ENCODE measurements at regions not wholly inside any gene's neighbourhood (a gene's known extent, or its start where the extent isn't known, plus 50 kb on each side); places are given as distances from the start of the nearest gene placed in this dataset.

GRCh38 chr10:52447931-52448353 lies 133.9 kb downstream of the DKK1 start:
- H3K4me1 ChIP-seq: peaks cover 0 to 10% (median 8%) of the 10 kb centered on the region in 10 experiments; a peak in 16 of 20 replicates

GRCh38 chr10:52450762-52451291 lies 136.7 kb downstream of the DKK1 start:
- Histone ChIP-seq H3K27ac (no peak overlapping the region), H3K4me1 (peaks cover 9 to 15% (median 13%) of the 10 kb centered on the region in 10 experiments; a peak in 18 of 20 replicates), H3K4me2 (no peak overlapping the region), H4K20me1 (no peaks in the 10 kb centered on the region), H3K4me3 (no peak overlapping the region), H3K36me3 (no peaks in the 10 kb centered on the region), H3K9ac (no peak overlapping the region), H3K27me3 (no peaks in the 10 kb centered on the region), H3K9me3 (replicated peaks in 1 of 11) (peaks cover 0 to 15% (median 0%) of the 10 kb centered on the region in 11 experiments; a peak in 5 of 22 replicates)
- no peak for TF ChIP-seq Cebpa-rat (IDR thresholded peaks at IDR 0.05)

More at GRCh38 chr10:52447931-52448353, 133.9 kb downstream of the DKK1 start:
- no peak overlapping the region for H3K9ac ChIP-seq
- peaks cover 0 to 7% (median 0%) of the 10 kb centered on the region in 11 experiments; a peak in 4 of 22 replicates for H3K9me3 ChIP-seq (replicated peaks in 1 of 11)
- no peaks in the 10 kb centered on the region for H4K20me1 ChIP-seq
- no peak overlapping the region for H3K4me2 ChIP-seq
- no peaks in the 10 kb centered on the region for H3K27me3 ChIP-seq
- TF ChIP-seq Cebpa-rat (IDR thresholded peaks at IDR 0.05): no peak
- no peaks in the 10 kb centered on the region for H3K36me3 ChIP-seq
- no peak overlapping the region for H3K4me3 ChIP-seq
- H3K27ac ChIP-seq: no peak overlapping the region

- H4K20me1 ChIP-seq: no peaks in the 10 kb centered on the region
- no peak overlapping the region for H3K27ac ChIP-seq
- H3K4me3 ChIP-seq: no peak overlapping the region
- H3K4me2 ChIP-seq: no peak overlapping the region
- H3K36me3 ChIP-seq: no peaks in the 10 kb centered on the region
- H3K4me1 ChIP-seq: peaks cover 9 to 15% (median 13%) of the 10 kb centered on the region in 10 experiments; a peak in 18 of 20 replicates
- TF ChIP-seq Cebpa-rat (IDR thresholded peaks at IDR 0.05): no peak
- H3K9me3 ChIP-seq (replicated peaks in 1 of 11): peaks cover 0 to 19% (median 0%) of the 10 kb centered on the region in 11 experiments; a peak in 6 of 22 replicates
- H3K27me3 ChIP-seq: no peaks in the 10 kb centered on the region
- no peak overlapping the region for H3K9ac ChIP-seq
Measured at GRCh38 chr10:52451817-52452216, 137.7 kb downstream of the DKK1 start.

- Histone ChIP-seq H3K4me1 (peaks cover 9 to 15% (median 13%) of the 10 kb centered on the region in 10 experiments; a peak in 18 of 20 replicates), H3K9me3 (replicated peaks in 1 of 11) (peaks cover 0 to 20% (median 2%) of the 10 kb centered on the region in 11 experiments; a peak in 7 of 22 replicates), H3K27ac (no peak overlapping the region), H3K36me3 (no peaks in the 10 kb centered on the region), H3K4me3 (no peak overlapping the region), H3K4me2 (no peak overlapping the region), H3K9ac (no peak overlapping the region), H3K27me3 (no peaks in the 10 kb centered on the region), H4K20me1 (no peaks in the 10 kb centered on the region)
- no peak for TF ChIP-seq Cebpa-rat (IDR thresholded peaks at IDR 0.05)
Measured at GRCh38 chr10:52452600-52453493, 138.8 kb downstream of the DKK1 start.

GRCh38 chr10:52453501-52453900 lies 139.4 kb downstream of the DKK1 start:
- H3K9me3 ChIP-seq (replicated peaks in 1 of 11): peaks cover 0 to 20% (median 8%) of the 10 kb centered on the region in 11 experiments; a peak in 7 of 22 replicates
- no peaks in the 10 kb centered on the region for H3K27me3 ChIP-seq
- TF ChIP-seq Cebpa-rat (IDR thresholded peaks at IDR 0.05): no peak
- no peaks in the 10 kb centered on the region for H4K20me1 ChIP-seq
- no peak overlapping the region for H3K4me3 ChIP-seq
- H3K36me3 ChIP-seq: no peaks in the 10 kb centered on the region
- no peak overlapping the region for H3K4me2 ChIP-seq
- no peak overlapping the region for H3K9ac ChIP-seq
- H3K4me1 ChIP-seq: peaks cover 9 to 15% (median 13%) of the 10 kb centered on the region in 10 experiments; a peak in 18 of 20 replicates
- H3K27ac ChIP-seq: no peak overlapping the region

- Histone ChIP-seq H3K27me3 (no peaks in the 10 kb centered on the region), H3K27ac (peak overlapping the region in 10 of 11 experiments; percentile 5 to 55 (median 27); a peak in 13 of 22 replicates), H3K4me2 (peak overlapping the region; percentile 18 to 55 (median 40); a peak in 20 of 22 replicates), H3K4me3 (no peak overlapping the region), H3K36me3 (no peaks in the 10 kb centered on the region), H4K20me1 (no peaks in the 10 kb centered on the region), H3K9me3 (replicated peaks in 1 of 11) (peaks cover 0 to 20% (median 9%) of the 10 kb centered on the region in 11 experiments; a peak in 8 of 22 replicates), H3K4me1 (peaks cover 9 to 15% (median 13%) of the 10 kb centered on the region in 10 experiments; a peak in 18 of 20 replicates), H3K9ac (no peak overlapping the region)
- TF ChIP-seq Cebpa-rat (IDR thresholded peaks at IDR 0.05): no peak
Measured at GRCh38 chr10:52454491-52454890, 140.4 kb downstream of the DKK1 start.

GRCh38 chr10:52455098-52455497 lies 141.0 kb downstream of the DKK1 start:
- Histone ChIP-seq H3K9me3 (replicated peaks in 1 of 11) (peaks cover 0 to 20% (median 10%) of the 10 kb centered on the region in 11 experiments; a peak in 8 of 22 replicates), H3K9ac (no peak overlapping the region), H3K36me3 (no peaks in the 10 kb centered on the region), H3K27me3 (no peaks in the 10 kb centered on the region), H3K4me2 (peak overlapping the region; percentile 18 to 55 (median 40); a peak in 18 of 22 replicates), H4K20me1 (no peaks in the 10 kb centered on the region), H3K4me3 (no peak overlapping the region), H3K4me1 (peaks cover 9 to 15% (median 13%) of the 10 kb centered on the region in 10 experiments; a peak in 18 of 20 replicates), H3K27ac (peak overlapping the region in 9 of 11 experiments; percentile 5 to 55 (median 32); a peak in 13 of 22 replicates)
- TF ChIP-seq Cebpa-rat (IDR thresholded peaks at IDR 0.05): no peak

GRCh38 chr10:52459097-52459496 lies 145.0 kb downstream of the DKK1 start:
- H3K27ac ChIP-seq: no peak overlapping the region
- H3K36me3 ChIP-seq: no peaks in the 10 kb centered on the region

GRCh38 chr10:52463826-52464225 lies 149.7 kb downstream of the DKK1 start:
- H3K4me2 ChIP-seq: peak overlapping the region in 9 of 11 experiments; percentile 3 to 81 (median 74); a peak in 16 of 22 replicates
- 0 out of 22 replicates have a peak, but pooled peaks of 1 of the 11 experiments have one; percentile 2 for TF ChIP-seq Cebpa-rat (IDR thresholded peaks at IDR 0.05)
- peaks cover 0 to 34% (median 8%) of the 10 kb centered on the region in 11 experiments; a peak in 13 of 22 replicates for H3K9me3 ChIP-seq (replicated peaks in 1 of 11)

More at GRCh38 chr10:52459097-52459496, 145.0 kb downstream of the DKK1 start:
- Histone ChIP-seq H4K20me1 (no peaks in the 10 kb centered on the region), H3K4me3 (no peak overlapping the region), H3K9ac (no peak overlapping the region), H3K27me3 (no peaks in the 10 kb centered on the region), H3K9me3 (replicated peaks in 1 of 11) (peaks cover 0 to 34% (median 10%) of the 10 kb centered on the region in 11 experiments; a peak in 9 of 22 replicates), H3K4me1 (peaks cover 18 to 26% (median 20%) of the 10 kb centered on the region in 10 experiments), H3K4me2 (no peak overlapping the region)
- TF ChIP-seq Cebpa-rat (IDR thresholded peaks at IDR 0.05): no peak

More at GRCh38 chr10:52463826-52464225, 149.7 kb downstream of the DKK1 start:
- Histone ChIP-seq H3K9ac (no peak overlapping the region), H4K20me1 (no peaks in the 10 kb centered on the region), H3K27me3 (no peaks in the 10 kb centered on the region), H3K36me3 (0 out of 22 replicates have a peak, but pooled peaks cover 0 to 6% (median 0%) of the 10 kb centered on the region in 11 experiments), H3K27ac (peak overlapping the region in 8 of 11 experiments; percentile 6 to 89 (median 82); a peak in 12 of 22 replicates), H3K4me1 (peaks cover 27 to 63% (median 48%) of the 10 kb centered on the region in 10 experiments), H3K4me3 (no peak overlapping the region; a peak in 1 of 20 replicates)
